ENCODE measurements at regions not wholly inside any gene's neighbourhood (a gene's known extent, or its start where the extent isn't known, plus 50 kb on each side); places are given as distances from the start of the nearest gene placed in this dataset.

DNA sequence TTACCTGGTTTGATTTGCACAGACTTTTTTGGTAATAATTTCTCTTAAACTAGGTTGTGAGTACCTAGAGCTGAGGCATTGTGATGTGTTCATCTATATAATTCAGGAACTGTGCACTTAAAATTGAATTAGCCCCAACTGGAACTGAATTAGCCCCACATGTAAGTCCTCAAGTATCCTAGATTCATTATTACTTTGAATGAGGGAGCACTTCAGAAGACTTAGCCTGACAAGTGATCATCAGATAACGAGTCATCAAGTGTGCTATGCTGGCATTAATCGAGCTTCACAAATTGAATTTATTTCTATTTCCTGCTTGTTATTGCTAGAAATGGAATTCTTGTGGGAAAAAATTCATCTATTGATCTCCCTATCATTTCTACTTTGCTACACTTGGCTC is 323.4 kb upstream of the SEMA3D start:
- TF ChIP-seq YY1 (IDR thresholded peaks at IDR 0.05; ENCODE audit: low read depth) (no peak), TEAD4 (IDR thresholded peaks at IDR 0.05) (no peak), CEBPB (IDR thresholded peaks at IDR 0.05) (no peak), EGR1 (IDR thresholded peaks at IDR 0.05) (no peak), TAF1 (IDR thresholded peaks at IDR 0.05; ENCODE audit: low read depth) (no peak), REST (IDR thresholded peaks at IDR 0.05; ENCODE audit: low read depth) (no peak), ZBTB7A (IDR thresholded peaks at IDR 0.05; ENCODE audit: low read depth) (no peak), CREB1 (IDR thresholded peaks at IDR 0.05; ENCODE audit: low read depth) (no peak), TCF12 (IDR thresholded peaks at IDR 0.05; ENCODE audit: low read depth) (no peak), NFIC (IDR thresholded peaks at IDR 0.05) (no peak), FOXM1 (IDR thresholded peaks at IDR 0.05; ENCODE audit: borderline replicate concordance, low read depth) (no peak), EP300 (IDR thresholded peaks at IDR 0.05; ENCODE audit: borderline replicate concordance) (no peak), RAD21 (IDR thresholded peaks at IDR 0.05; ENCODE audit: low read depth) (no peak)
- TF ChIP-seq, protein P1, sequence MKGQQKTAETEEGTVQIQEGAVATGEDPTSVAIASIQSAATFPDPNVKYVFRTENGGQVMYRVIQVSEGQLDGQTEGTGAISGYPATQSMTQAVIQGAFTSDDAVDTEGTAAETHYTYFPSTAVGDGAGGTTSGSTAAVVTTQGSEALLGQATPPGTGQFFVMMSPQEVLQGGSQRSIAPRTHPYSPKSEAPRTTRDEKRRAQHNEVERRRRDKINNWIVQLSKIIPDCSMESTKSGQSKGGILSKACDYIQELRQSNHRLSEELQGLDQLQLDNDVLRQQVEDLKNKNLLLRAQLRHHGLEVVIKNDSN (IDR thresholded peaks at IDR 0.05), result no peak
- TF ChIP-seq, protein P2, sequence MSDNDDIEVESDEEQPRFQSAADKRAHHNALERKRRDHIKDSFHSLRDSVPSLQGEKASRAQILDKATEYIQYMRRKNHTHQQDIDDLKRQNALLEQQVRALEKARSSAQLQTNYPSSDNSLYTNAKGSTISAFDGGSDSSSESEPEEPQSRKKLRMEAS (IDR thresholded peaks at IDR 0.05), result no peak

GRCh38 chr7:85509476-85509875 is 322.6 kb upstream of the SEMA3D start:
- TF ChIP-seq, protein P2 (IDR thresholded peaks at IDR 0.05), result no peak
- TF ChIP-seq ZBTB7A (IDR thresholded peaks at IDR 0.05; ENCODE audit: low read depth) (no peak), YY1 (IDR thresholded peaks at IDR 0.05; ENCODE audit: low read depth) (no peak), FOXM1 (IDR thresholded peaks at IDR 0.05; ENCODE audit: borderline replicate concordance, low read depth) (no peak), CEBPB (IDR thresholded peaks at IDR 0.05) (no peak), TAF1 (IDR thresholded peaks at IDR 0.05; ENCODE audit: low read depth) (no peak), CREB1 (IDR thresholded peaks at IDR 0.05; ENCODE audit: low read depth) (no peak)

DNA sequence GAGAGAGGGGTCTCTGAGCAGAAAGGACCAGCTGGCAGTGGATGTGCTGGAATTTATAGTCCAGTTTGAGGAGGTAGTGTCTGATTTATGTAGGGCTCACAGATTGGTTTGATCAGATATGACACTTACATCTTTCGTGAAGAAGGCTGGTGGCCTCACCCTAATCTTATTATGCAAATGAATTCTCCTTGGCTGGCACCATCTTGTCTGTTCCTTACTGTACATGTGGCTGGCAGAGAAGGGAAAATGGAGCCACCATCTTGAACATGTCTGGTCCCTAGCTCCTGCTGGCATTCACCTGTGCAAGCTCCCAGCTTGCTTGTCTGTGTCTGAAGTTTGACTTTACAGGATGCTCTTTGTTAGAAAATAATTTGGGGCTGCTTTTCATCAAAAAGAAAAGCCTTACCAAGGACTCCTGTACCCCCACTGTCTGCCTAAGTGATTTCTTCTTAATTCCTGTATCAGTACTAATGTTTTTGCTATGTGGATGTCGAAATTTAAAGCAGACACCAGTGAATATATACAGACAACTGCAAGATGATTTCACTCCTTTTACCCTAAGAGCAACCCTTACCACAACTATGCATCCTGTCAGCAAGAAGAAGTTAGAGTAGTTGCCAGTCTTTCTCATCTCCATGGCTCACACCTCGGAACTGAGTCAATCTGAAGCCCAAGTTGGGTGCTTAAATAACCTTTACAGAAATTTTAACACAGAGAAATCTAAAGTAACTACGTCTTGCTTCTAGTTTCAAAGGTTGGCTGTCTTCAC is 322.0 kb upstream of the SEMA3D start:
- TF ChIP-seq, protein P1 (IDR thresholded peaks at IDR 0.05), result no peak
- TF ChIP-seq EGR1 (IDR thresholded peaks at IDR 0.05) (no peak), ZBTB7A (IDR thresholded peaks at IDR 0.05; ENCODE audit: low read depth) (no peak), CEBPB (IDR thresholded peaks at IDR 0.05) (no peak), YY1 (IDR thresholded peaks at IDR 0.05; ENCODE audit: low read depth) (no peak), RAD21 (IDR thresholded peaks at IDR 0.05; ENCODE audit: low read depth) (no peak)

- TF ChIP-seq TCF12 (IDR thresholded peaks at IDR 0.05; ENCODE audit: low read depth) (no peak), EGR1 (IDR thresholded peaks at IDR 0.05) (no peak), NFIC (IDR thresholded peaks at IDR 0.05) (no peak), RAD21 (IDR thresholded peaks at IDR 0.05; ENCODE audit: low read depth) (no peak), TEAD4 (IDR thresholded peaks at IDR 0.05) (no peak), EP300 (IDR thresholded peaks at IDR 0.05; ENCODE audit: borderline replicate concordance) (no peak), REST (IDR thresholded peaks at IDR 0.05; ENCODE audit: low read depth) (no peak), YY1 (IDR thresholded peaks at IDR 0.05; ENCODE audit: low read depth) (no peak), CREB1 (IDR thresholded peaks at IDR 0.05; ENCODE audit: low read depth) (no peak), TAF1 (IDR thresholded peaks at IDR 0.05; ENCODE audit: low read depth) (no peak)
- TF ChIP-seq, protein P2 (IDR thresholded peaks at IDR 0.05), result no peak
- TF ChIP-seq, protein P1 (IDR thresholded peaks at IDR 0.05), result no peak
Observed at GRCh38 chr7:85498031-85498430, 311.2 kb upstream of the SEMA3D start.

DNA sequence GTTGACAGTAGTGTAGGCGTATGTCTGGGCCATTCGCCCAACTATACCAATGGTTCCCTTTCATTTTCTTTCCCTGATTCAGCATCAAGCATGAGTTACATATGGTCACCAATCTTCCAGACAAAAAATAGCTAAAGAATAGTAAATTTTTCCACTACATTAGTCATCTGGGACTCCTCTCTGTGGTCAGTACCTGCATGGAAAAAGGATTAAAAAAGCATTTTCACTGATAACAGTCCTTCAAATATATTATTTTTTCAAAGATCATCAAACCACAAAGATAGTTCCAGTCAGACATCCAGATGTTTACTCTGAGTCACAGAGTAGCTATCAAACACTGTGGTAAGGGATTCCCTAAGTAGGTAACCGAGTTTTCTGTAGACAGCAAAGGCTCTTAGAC is 302.6 kb upstream of the SEMA3D start:
- no peak for TF ChIP-seq TCF12 (IDR thresholded peaks at IDR 0.05; ENCODE audit: low read depth)
- no peak for TF ChIP-seq REST (IDR thresholded peaks at IDR 0.05; ENCODE audit: low read depth)
- TF ChIP-seq TEAD4 (IDR thresholded peaks at IDR 0.05), result no peak
- no peak for TF ChIP-seq CREB1 (IDR thresholded peaks at IDR 0.05; ENCODE audit: low read depth)
- no peak for TF ChIP-seq RAD21 (IDR thresholded peaks at IDR 0.05; ENCODE audit: low read depth)
- TF ChIP-seq ZBTB7A (IDR thresholded peaks at IDR 0.05; ENCODE audit: low read depth), result no peak
- TF ChIP-seq YY1 (IDR thresholded peaks at IDR 0.05; ENCODE audit: low read depth), result no peak
- TF ChIP-seq, protein P1 (IDR thresholded peaks at IDR 0.05), result no peak
- TF ChIP-seq NFIC (IDR thresholded peaks at IDR 0.05), result no peak
- no peak for TF ChIP-seq CEBPB (IDR thresholded peaks at IDR 0.05)

Measured in Ishikawa (cell line).